ENCODE measurements at regions not wholly inside any gene's neighbourhood (a gene's known extent, or its start where the extent isn't known, plus 50 kb on each side); places are given as distances from the start of the nearest gene placed in this dataset.

GRCh38 chr7:96426685-96427084 is 104.8 kb upstream of the SLC25A13 start:
- H3K9me2 ChIP-seq (ENCODE audit: insufficient read depth) = no peaks in the 10 kb centered on the region
- peaks cover 54% of the 10 kb centered on the region for H3K27me3 ChIP-seq (ENCODE audit: insufficient read depth, low read length)
- no peaks in the 10 kb centered on the region for H3K79me2 ChIP-seq (ENCODE audit: insufficient read depth, low read length)
- H4K20me1 ChIP-seq (ENCODE audit: insufficient read depth) = no peaks in the 10 kb centered on the region
- H3K9me3 ChIP-seq (ENCODE audit: control insufficient read depth in 1 of 2, insufficient read depth in 1 of 2, low read depth in 1 of 2, low read length in 2 of 2) = no peaks in the 10 kb centered on the region
- intact Hi-C loops (cut with micrococcal nuclease) = no loop called here
- H3K4me3 ChIP-seq (replicated peaks in 1 of 2; ENCODE audit: low read depth in 1 of 2, low read length in 2 of 2) = no peak overlapping the region
- RAD21 ChIA-PET (ENCODE audit: low non-redundant PET in 1 of 2, low total read pairs in 2 of 2, uncharacterized antibody in 2 of 2, unreplicated experiment in 2 of 2) = no interaction called here
- no peak overlapping the region for H3K4me2 ChIP-seq (ENCODE audit: low read length)
- H2AFZ ChIP-seq (ENCODE audit: low read depth, low read length, poor library complexity, severe bottlenecking) = no peak overlapping the region
- H3K27ac ChIP-seq (ENCODE audit: low read depth, low read length) = no peak overlapping the region
- ATAC-seq = no peak
- CTCF ChIA-PET = no interaction called here
- no peak overlapping the region for H3K9ac ChIP-seq (ENCODE audit: low read length)
- no peaks in the 10 kb centered on the region for H3K36me3 ChIP-seq (ENCODE audit: control insufficient read depth in 1 of 2, insufficient read depth in 2 of 2, low read length in 2 of 2)
- no peak for TF ChIP-seq SP1 (IDR thresholded peaks at IDR 0.05; ENCODE audit: low read depth)
- no peak for TF ChIP-seq EZH2 (IDR thresholded peaks at IDR 0.05)
- TF ChIP-seq ZFX (IDR thresholded peaks at IDR 0.05) = no peak
- no peak for TF ChIP-seq JUND (IDR thresholded peaks at IDR 0.05)
- no peak for TF ChIP-seq YY1 (IDR thresholded peaks at IDR 0.05; ENCODE audit: extremely low read depth, insufficient replicate concordance, low read depth, low read length)
- no peak for TF ChIP-seq CBX3 (IDR thresholded peaks at IDR 0.05; ENCODE audit: low read depth)
- no peak for TF ChIP-seq REST (IDR thresholded peaks at IDR 0.05; ENCODE audit: low read depth)
- no peak for TF ChIP-seq POLR2A (IDR thresholded peaks at IDR 0.05; ENCODE audit: borderline replicate concordance, extremely low read depth, insufficient read depth, insufficient read length)
- TF ChIP-seq MAX (IDR thresholded peaks at IDR 0.05) = no peak
- TF ChIP-seq SRF (IDR thresholded peaks at IDR 0.05; ENCODE audit: low read depth) = no peak
- no peak for TF ChIP-seq TCF7L2 (IDR thresholded peaks at IDR 0.05; ENCODE audit: borderline replicate concordance, extremely low read depth, insufficient read depth, insufficient read length)
- TF ChIP-seq RAD21 (IDR thresholded peaks at IDR 0.05; ENCODE audit: low read depth) = no peak
- no peak for TF ChIP-seq CEBPB (IDR thresholded peaks at IDR 0.05; ENCODE audit: low read depth)
- no peak for TF ChIP-seq EZH2phosphoT487 (IDR thresholded peaks at IDR 0.05; ENCODE audit: borderline replicate concordance)
- TF ChIP-seq ZBTB33 (IDR thresholded peaks at IDR 0.05; ENCODE audit: extremely low read depth, insufficient replicate concordance, low read length) = no peak
- no peak for TF ChIP-seq ATF3 (IDR thresholded peaks at IDR 0.05)
- no peak for TF ChIP-seq CTCF (IDR thresholded peaks at IDR 0.05 in 2 of 3, conservative IDR thresholded peaks at IDR 0.05 in 1 of 3; ENCODE audit: borderline replicate concordance in 1 of 3, insufficient read depth in 1 of 3, low read depth in 2 of 3, low read length in 2 of 3)
- TF ChIP-seq ELF1 (IDR thresholded peaks at IDR 0.05; ENCODE audit: borderline replicate concordance, low read depth) = no peak
- TF ChIP-seq FOSL1 (IDR thresholded peaks at IDR 0.05; ENCODE audit: low read depth) = no peak
- no peaks in the 10 kb centered on the region for H3K4me1 ChIP-seq (ENCODE audit: control insufficient read depth in 1 of 2, insufficient read depth in 2 of 2, low read length in 2 of 2)
- POLR2A ChIA-PET = no interaction called here
- no peak for DNase-seq (ENCODE audit: low read depth, low spot score)
- BruUV-seq (replicated peaks) = no TSS peak

All from HCT116 (cell line).